Heart left ventricle (tissue), 13 donors: ENCODE measurements at regions not wholly inside any gene's neighbourhood (a gene's known extent, or its start where the extent isn't known, plus 50 kb on each side); places are given as distances from the start of the nearest gene placed in this dataset.

Experiments used
- CTCF ChIP-seq, 12 donors: fragments of 200-600 bp; sonication (generic) in 4 of 12; IDR thresholded peaks; one replicate each; pipeline versions ENCODE4 v1.5.0 to v1.8.0; 2018 to 2022; ENCODE audit warnings: antibody characterized with exemption in 12 of 12, mild to moderate bottlenecking in 5 of 12
- POLR2A ChIP-seq, 2 donors: fragments of 450-650 bp; IDR thresholded peaks; one replicate each; pipeline ENCODE4 v1.6.1; 2017; ENCODE audit warnings: antibody characterized with exemption in 2 of 2, mild to moderate bottlenecking in 2 of 2, moderate library complexity in 2 of 2
- donor health status: ischemic (EF 13 %, LVEDD 7.1; RV severe dilation, severe dysfunction).
- donor health status: DM: no; HTN: yes; CAD: no.
- donor health status: DM: no; HTN: no; CAD: no.
- donor health status: ischemic (EF 25% LVEDD 6.9; RV normal size, moderate dysfunction).
- donor health status: ischemic (EF 25% LVEDD 5.7; RV mildly dilated, moderate dysfunction).
- donor health status: ischemic (EF 35%, LVEDD 5.7; RV mildly dilated, moderate dysfunction).
- donor health status: nonischemic (EF 11% LVEDD 7.7; RV severe dilation, severe dysfunction).
- donor health status: DM: yes; HTN: yes; CAD: no.
- donor health status: PGD.
- donor health status: ischemic (EF 29% LVEDD 5.4; RV normal size, mild dysfunction).
- donor health status: nonischemic (EF 23%, LVEDD 6.1; RV moderate dilation, normal function).

GRCh38 chr2:5915881-5916310 is 223.7 kb downstream of the SOX11 start:
- TF ChIP-seq CTCF (IDR thresholded peaks at IDR 0.05) (peak in 11 of 12 donors; percentile 10 to 46 (median 39)), POLR2A (IDR thresholded peaks at IDR 0.05) (no peak)
